Vagina (tissue), 2 donors: ENCODE measurements at regions not wholly inside any gene's neighbourhood (a gene's known extent, or its start where the extent isn't known, plus 50 kb on each side); places are given as distances from the start of the nearest gene placed in this dataset.

ENCODE experiments used
- POLR2A ChIP-seq, 2 donors: fragments of 450-650 bp; IDR thresholded peaks; one replicate each; pipeline ENCODE4 v1.6.1; 2017; ENCODE audit warnings: antibody characterized with exemption in 2 of 2, mild to moderate bottlenecking in 2 of 2, moderate library complexity in 2 of 2
- TF ChIP-seq, protein P1 (sequence below), 3 experiments: fragments of 450-650 bp in 2 of 3; fragments of 200-600 bp in 1 of 3; sonication (generic) in 1 of 3; IDR thresholded peaks; one replicate each; pipeline ENCODE4 v1.5.1; 2017 to 2019; ENCODE audit warnings: antibody characterized with exemption in 3 of 3, mild to moderate bottlenecking in 2 of 3, moderate library complexity in 2 of 3

DNA sequence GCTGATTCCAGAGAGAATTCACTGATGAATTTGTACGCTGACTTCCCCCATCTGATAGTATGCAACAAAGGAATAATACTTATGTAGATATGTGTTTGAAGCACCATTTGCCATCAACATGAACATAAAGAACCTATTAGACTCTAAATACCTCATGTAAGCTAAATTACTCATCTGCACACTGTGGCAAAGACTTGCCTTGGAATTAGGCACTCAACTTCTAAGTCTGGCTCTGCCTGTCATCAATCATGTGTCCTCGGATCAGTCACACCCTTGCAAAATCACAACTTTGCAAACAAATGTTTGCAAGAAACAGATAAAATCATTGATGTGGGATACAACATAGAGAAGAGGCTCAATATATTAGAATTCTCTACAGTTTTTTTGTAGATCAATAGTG, 169.9 kb upstream of the LDB2 start:
- TF ChIP-seq, protein P1, sequence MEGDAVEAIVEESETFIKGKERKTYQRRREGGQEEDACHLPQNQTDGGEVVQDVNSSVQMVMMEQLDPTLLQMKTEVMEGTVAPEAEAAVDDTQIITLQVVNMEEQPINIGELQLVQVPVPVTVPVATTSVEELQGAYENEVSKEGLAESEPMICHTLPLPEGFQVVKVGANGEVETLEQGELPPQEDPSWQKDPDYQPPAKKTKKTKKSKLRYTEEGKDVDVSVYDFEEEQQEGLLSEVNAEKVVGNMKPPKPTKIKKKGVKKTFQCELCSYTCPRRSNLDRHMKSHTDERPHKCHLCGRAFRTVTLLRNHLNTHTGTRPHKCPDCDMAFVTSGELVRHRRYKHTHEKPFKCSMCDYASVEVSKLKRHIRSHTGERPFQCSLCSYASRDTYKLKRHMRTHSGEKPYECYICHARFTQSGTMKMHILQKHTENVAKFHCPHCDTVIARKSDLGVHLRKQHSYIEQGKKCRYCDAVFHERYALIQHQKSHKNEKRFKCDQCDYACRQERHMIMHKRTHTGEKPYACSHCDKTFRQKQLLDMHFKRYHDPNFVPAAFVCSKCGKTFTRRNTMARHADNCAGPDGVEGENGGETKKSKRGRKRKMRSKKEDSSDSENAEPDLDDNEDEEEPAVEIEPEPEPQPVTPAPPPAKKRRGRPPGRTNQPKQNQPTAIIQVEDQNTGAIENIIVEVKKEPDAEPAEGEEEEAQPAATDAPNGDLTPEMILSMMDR (IDR thresholded peaks at IDR 0.05), result no peak
- TF ChIP-seq POLR2A (IDR thresholded peaks at IDR 0.05), result no peak
